HepG2 (cell line): ENCODE measurements at regions not wholly inside any gene's neighbourhood (a gene's known extent, or its start where the extent isn't known, plus 50 kb on each side); places are given as distances from the start of the nearest gene placed in this dataset.
A peak's percentile ranks its signal among the peaks of the same experiment; 100 is the strongest.

Experiments used
- ATAC-seq: fragments of 200-7000 bp; cut with Tn5 transposase; 3 replicates; pipeline ENCODE4 v1.9.1; 2020; ENCODE audit warnings: mild to moderate bottlenecking, moderate library complexity
- BruUV-seq: library from RNA; stranded (reverse); fragments of 400-500 nt; replicated peaks from 2 replicates; lab custom pipeline; 2021; lab: Mats Ljungman, UMichigan
- CTCF ChIA-PET: fragments of 300-600 bp; formaldehyde crosslinking; extraction: SDS; loops from one replicate; lab custom pipeline; 2021; ENCODE audit warnings: low total read pairs, inconsistent platforms, low intra/inter-chr PET ratio; lab: Yijun Ruan, JAX
- POLR2A ChIA-PET: fragments of 350-600 bp; sonication (Branson Sonifier 250); formaldehyde crosslinking; loops from one replicate; lab custom pipeline; 2020; ENCODE audit warnings: antibody characterized with exemption, inconsistent platforms; lab: Yijun Ruan, JAX
- DNase-seq: peaks from one replicate; pipeline ENCODE4 v3.0.0-alpha.2; 2015; ENCODE audit warnings: low spot score
- FAIRE-seq: peaks from 3 replicates; lab custom pipeline; 2011; peaks lifted over from hg19 to GRCh38; lab: Jason Lieb, UNC
- H2AFZ ChIP-seq: one replicate; pipeline ENCODE4 v1.6.1; 2011; ENCODE audit warnings: low read length, inconsistent platforms
- H3K27ac ChIP-seq: fragments of 300-600 bp; 3 replicates; pipeline ENCODE4 v1.8.0; 2011; ENCODE audit warnings: mixed run types, mild to moderate bottlenecking, mixed read lengths, low read length, inconsistent platforms; ENCODE audit not compliant: insufficient read depth; ENCODE audit errors: extremely low read length
- H3K27me3 ChIP-seq, 2 experiments: fragments of 200-600 bp in 1 of 2; 2 replicates in 1 of 2; 3 replicates in 1 of 2; pipeline versions ENCODE4 v1.6.0 to v1.8.0; 2011; ENCODE audit warnings: low read length in 2 of 2, mild to moderate bottlenecking in 2 of 2, moderate library complexity in 2 of 2, inconsistent platforms in 1 of 2; ENCODE audit not compliant: insufficient read depth in 2 of 2, control insufficient read depth in 1 of 2
- H3K36me3 ChIP-seq, 2 experiments: fragments of 200-600 bp in 1 of 2; replicated peaks in 1 of 2; 2 replicates in 1 of 2; 3 replicates in 1 of 2; pipeline versions ENCODE4 v1.5.1 to v1.8.0; 2011; ENCODE audit warnings: low read length in 2 of 2, inconsistent platforms in 1 of 2; ENCODE audit not compliant: insufficient read depth in 2 of 2, control insufficient read depth in 1 of 2
- H3K4me1 ChIP-seq: 2 replicates; pipeline ENCODE4 v1.5.1; 2012; ENCODE audit warnings: low read length, inconsistent platforms; ENCODE audit not compliant: insufficient read depth
- H3K4me2 ChIP-seq: 2 replicates; pipeline ENCODE4 v1.6.0; 2011; ENCODE audit warnings: low read depth, low read length, inconsistent platforms
- H3K4me3 ChIP-seq, 3 experiments: fragments of 200-600 bp in 1 of 3; sonication (generic), shearing (Covaris generic) in 1 of 3; replicated peaks in 1 of 3; 2 replicates each; pipeline ENCODE4 v1.5.1; 2011 to 2016; ENCODE audit warnings: low read length in 3 of 3, inconsistent platforms in 2 of 3, low read depth in 2 of 3, mild to moderate bottlenecking in 2 of 3, control low read depth in 1 of 3, mixed read lengths in 1 of 3; ENCODE audit not compliant: insufficient read depth in 1 of 3
- H3K79me2 ChIP-seq: one replicate; pipeline ENCODE4 v1.6.1; 2011; ENCODE audit warnings: low read length, inconsistent platforms; ENCODE audit not compliant: insufficient read depth
- H3K9ac ChIP-seq: 2 replicates; pipeline ENCODE4 v1.6.0; 2011; ENCODE audit warnings: mild to moderate bottlenecking, low read depth, low read length, inconsistent platforms; ENCODE audit not compliant: insufficient read depth
- H3K9me3 ChIP-seq: 2 replicates; pipeline ENCODE4 v1.5.1; 2012; ENCODE audit warnings: mild to moderate bottlenecking, low read length
- H4K20me1 ChIP-seq: 2 replicates; pipeline ENCODE4 v1.6.0; 2011; ENCODE audit warnings: inconsistent platforms, mild to moderate bottlenecking, low read length, moderate library complexity; ENCODE audit not compliant: insufficient read depth
- CCDC6 ChIP-seq: sonication (generic); formaldehyde crosslinking; IDR thresholded peaks from 2 replicates; pipeline ENCODE4 v1.8.1; 2022; ENCODE audit warnings: mild to moderate bottlenecking, missing genetic modification reagents, moderate library complexity
- CREB1 ChIP-seq, 2 experiments: fragments of 450-650 bp in 1 of 2; IDR thresholded peaks; 2 replicates each; pipeline ENCODE4 v1.6.1; 2016 to 2017; ENCODE audit warnings: control low read depth in 1 of 2, mild to moderate bottlenecking in 1 of 2, missing compliant biosample characterization in 1 of 2, missing genetic modification characterization in 1 of 2
- HDAC1 ChIP-seq: sonication (generic); formaldehyde crosslinking; IDR thresholded peaks from 2 replicates; pipeline ENCODE4 v1.5.1; 2020; ENCODE audit warnings: mild to moderate bottlenecking, missing genetic modification reagents
- KMT2B ChIP-seq: IDR thresholded peaks from 2 replicates; pipeline ENCODE4 v1.6.1; 2016; ENCODE audit warnings: missing genetic modification reagents, missing compliant biosample characterization
- NCOA5 ChIP-seq: sonication (generic); formaldehyde crosslinking; IDR thresholded peaks from 2 replicates; pipeline ENCODE4 v1.4.0; 2020; ENCODE audit warnings: missing genetic modification reagents
- REL ChIP-seq: sonication (generic); formaldehyde crosslinking; conservative IDR thresholded peaks from 2 replicates; pipeline ENCODE4 v1.8.0; 2022; ENCODE audit warnings: mild to moderate bottlenecking, missing genetic modification reagents, moderate library complexity
- RFX3 ChIP-seq: IDR thresholded peaks from 2 replicates; pipeline ENCODE4 v1.6.1; 2016; ENCODE audit warnings: missing biosample characterization, missing genetic modification reagents
- SOX13 ChIP-seq, 3 experiments: fragments of 450-650 bp in 1 of 3; sonication (generic) in 1 of 3; formaldehyde crosslinking in 1 of 3; IDR thresholded peaks in 2 of 3; conservative IDR thresholded peaks in 1 of 3; 2 replicates each; pipeline versions ENCODE4 v1.5.0 to v1.6.1; 2016 to 2020; ENCODE audit warnings: antibody characterized with exemption in 1 of 3, mild to moderate bottlenecking in 1 of 3, missing compliant biosample characterization in 1 of 3, missing genetic modification reagents in 1 of 3, moderate library complexity in 1 of 3
- TP53 ChIP-seq: sonication (generic); formaldehyde crosslinking; conservative IDR thresholded peaks from 2 replicates; pipeline ENCODE4 v1.4.0; 2020; ENCODE audit warnings: missing genetic modification reagents
- ZNF180 ChIP-seq: sonication (generic); formaldehyde crosslinking; IDR thresholded peaks from 2 replicates; pipeline ENCODE4 v1.4.0; 2020; ENCODE audit warnings: low read depth, missing genetic modification reagents, borderline replicate concordance
- ZNF670 ChIP-seq: sonication (generic); formaldehyde crosslinking; IDR thresholded peaks from 2 replicates; pipeline ENCODE4 v1.8.0; 2022; ENCODE audit warnings: mild to moderate bottlenecking, missing genetic modification reagents, borderline replicate concordance
- WGBS: methylation state at CpG from one replicate; pipeline ENCODE4 v1.1.6; 2017; ENCODE audit warnings: low lambda C conversion rate; 5-methylcytosine and 5-hydroxymethylcytosine counted together
- in situ Hi-C: cut with HindIII; loops from 2 replicates; pipeline ENCODE4 v1.10.0; 2017; ENCODE audit warnings: low pct_unique_long_range_greater_than_20kb; ENCODE audit not compliant: extremely low pct_ligation_motif_present
- intact Hi-C: fragments of 100-400 bp; cut with micrococcal nuclease; formaldehyde crosslinking; loops from one replicate; pipeline ENCODE4 v1.10.0; 2022; ENCODE audit not compliant: unreplicated experiment

- intact Hi-C loops (no loop called here), in situ Hi-C loops (no loop called here)
- ATAC-seq = no peak
- Histone ChIP-seq H3K27me3 (no peaks in the 10 kb centered on the region), H3K27ac (no peak overlapping the region), H3K9me3 (peaks cover 19% of the 10 kb centered on the region), H3K9ac (no peak overlapping the region), H3K36me3 (no peaks in the 10 kb centered on the region), H4K20me1 (no peaks in the 10 kb centered on the region), H3K79me2 (no peaks in the 10 kb centered on the region), H2AFZ (no peak overlapping the region), H3K4me2 (no peak overlapping the region), H3K4me3 (no peak overlapping the region), H3K4me1 (no peaks in the 10 kb centered on the region)
- WGBS = 39% methylated on average over 2 of the region's 2 CpGs
- FAIRE-seq = peak; percentile 28
- TF ChIP-seq REL (CRISPR knock-in tag) (no peak), ZNF670 (CRISPR knock-in tag) (no peak), ZNF180 (no peak), CCDC6 (no peak), NCOA5 (no peak), CREB1 (IDR thresholded peaks at IDR 0.05) (peak; percentile 93), CREB1 (CRISPR knock-in tag; IDR thresholded peaks at IDR 0.05) (no peak), RFX3 (no peak)
- ChIA-PET POLR2A (no interaction called here), CTCF (no interaction called here)
- DNase-seq = no peak
- BruUV-seq = no TSS peak
These were observed 1021.9 kb upstream of the PRKX start for GRCh38 chrX:4735299-4735698.

GRCh38 chrX:4710618-4711433 lies 997.4 kb upstream of the PRKX start:
- no peaks in the 10 kb centered on the region for H3K36me3 ChIP-seq
- H3K79me2 ChIP-seq = no peaks in the 10 kb centered on the region
- BruUV-seq = TSS peak; percentile 58
- CTCF ChIA-PET = no interaction called here
- no peak for TF ChIP-seq HDAC1
- no peak for TF ChIP-seq KMT2B
- TF ChIP-seq SOX13 (IDR thresholded peaks at IDR 0.05) = no peak
- TF ChIP-seq SOX13 (CRISPR knock-in tag; conservative IDR thresholded peaks at IDR 0.05 in 1 of 2, IDR thresholded peaks at IDR 0.05 in 1 of 2) = peak in 1 of 2 experiments; percentile 33; a peak in 1 of 4 replicates
- peak; percentile 100 for TF ChIP-seq TP53 (CRISPR knock-in tag)
- POLR2A ChIA-PET = no interaction called here
- in situ Hi-C loops = no loop called here
- no peaks in the 10 kb centered on the region for H3K27me3 ChIP-seq
- no peak overlapping the region for H3K4me3 ChIP-seq
- no peak overlapping the region for H3K4me2 ChIP-seq
- H3K9ac ChIP-seq = no peak overlapping the region
- H3K27ac ChIP-seq = no peak overlapping the region
- H3K4me1 ChIP-seq = no peaks in the 10 kb centered on the region
- H4K20me1 ChIP-seq = no peaks in the 10 kb centered on the region
- no peak for FAIRE-seq
- DNase-seq = peak; percentile 23
- no peak for ATAC-seq
- no peak overlapping the region for H2AFZ ChIP-seq
- peaks cover 4% of the 10 kb centered on the region for H3K9me3 ChIP-seq
- intact Hi-C loops = no loop called here
- 54% methylated on average over 7 of the region's 10 CpGs for WGBS
